ENCODE measurements at regions not wholly inside any gene's neighbourhood (a gene's known extent, or its start where the extent isn't known, plus 50 kb on each side); places are given as distances from the start of the nearest gene placed in this dataset.
A peak's percentile ranks its signal among the peaks of the same experiment; 100 is the strongest.

GRCh38 chr16:85245307-85246172 lies 133.3 kb upstream of the CIBAR2 start:
- H3F3A ChIP-seq (ENCODE audit: control insufficient read depth, insufficient read depth) = no peaks in the 10 kb centered on the region
- no peaks in the 10 kb centered on the region for H3K36me3 ChIP-seq (ENCODE audit: control insufficient read depth, low read length)
- H3K9me3 ChIP-seq (ENCODE audit: control insufficient read depth, insufficient read depth, low read length) = no peaks in the 10 kb centered on the region
- no peaks in the 10 kb centered on the region for H3K27me3 ChIP-seq (ENCODE audit: control insufficient read depth, low read length)
- H3K4me2 ChIP-seq (ENCODE audit: low read length) = no peak overlapping the region
- H4K20me1 ChIP-seq (ENCODE audit: control insufficient read depth, insufficient read depth, low read depth, low read length) = no peaks in the 10 kb centered on the region
- no peaks in the 10 kb centered on the region for H3K79me2 ChIP-seq (ENCODE audit: control insufficient read depth, low read length)
- no peaks in the 10 kb centered on the region for H3K4me1 ChIP-seq (ENCODE audit: control insufficient read depth, low read length)
- H3K27ac ChIP-seq (ENCODE audit: low read depth, low read length) = no peak overlapping the region
- H3K9me2 ChIP-seq (replicated peaks; ENCODE audit: control insufficient read depth, low read length) = no peaks in the 10 kb centered on the region
- TF ChIP-seq CTCF (IDR thresholded peaks at IDR 0.05; ENCODE audit: low read depth, low read length, poor library complexity, severe bottlenecking) (peak; percentile 80), EZH2phosphoT487 (IDR thresholded peaks at IDR 0.05; ENCODE audit: borderline replicate concordance, low read length) (no peak)
- no peak overlapping the region for H3K4me3 ChIP-seq (ENCODE audit: low read length)

GRCh38 chr16:85246473-85246872 lies 134.2 kb upstream of the CIBAR2 start:
- no peaks in the 10 kb centered on the region for H4K20me1 ChIP-seq (ENCODE audit: control insufficient read depth, insufficient read depth, low read depth, low read length)

DNA sequence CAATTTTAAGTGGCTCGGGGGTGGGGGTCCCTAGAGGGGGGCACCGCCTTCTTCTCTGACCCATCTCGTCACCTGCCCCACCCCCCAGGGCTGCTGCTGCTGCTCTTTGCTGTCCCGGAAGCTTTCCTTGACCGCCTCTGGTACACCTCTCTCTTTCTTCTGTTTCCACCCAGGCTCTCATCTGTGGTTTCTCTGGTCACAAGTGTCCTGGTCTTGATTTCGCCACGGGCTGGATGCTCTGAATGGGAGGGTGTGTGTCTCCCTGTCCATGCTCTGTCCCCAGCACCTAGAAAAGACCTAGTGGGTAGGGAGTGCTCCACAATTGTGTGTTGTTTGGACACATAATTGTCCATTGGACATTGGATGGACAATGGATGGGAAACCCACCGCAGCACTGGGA lies 134.7 kb upstream of the CIBAR2 start:
- Histone ChIP-seq H3K27ac (ENCODE audit: low read depth, low read length) (no peak overlapping the region), H3F3A (ENCODE audit: control insufficient read depth, insufficient read depth) (no peaks in the 10 kb centered on the region), H4K20me1 (ENCODE audit: control insufficient read depth, insufficient read depth, low read depth, low read length) (no peaks in the 10 kb centered on the region), H3K4me1 (ENCODE audit: control insufficient read depth, low read length) (no peaks in the 10 kb centered on the region), H3K9me2 (replicated peaks; ENCODE audit: control insufficient read depth, low read length) (no peaks in the 10 kb centered on the region), H3K27me3 (ENCODE audit: control insufficient read depth, low read length) (no peaks in the 10 kb centered on the region), H3K79me2 (ENCODE audit: control insufficient read depth, low read length) (no peaks in the 10 kb centered on the region), H3K4me2 (ENCODE audit: low read length) (no peak overlapping the region), H3K36me3 (ENCODE audit: control insufficient read depth, low read length) (no peaks in the 10 kb centered on the region), H3K9me3 (ENCODE audit: control insufficient read depth, insufficient read depth, low read length) (no peaks in the 10 kb centered on the region), H3K4me3 (ENCODE audit: low read length) (no peak overlapping the region)
- TF ChIP-seq CTCF (IDR thresholded peaks at IDR 0.05; ENCODE audit: low read depth, low read length, poor library complexity, severe bottlenecking) (no peak), EZH2phosphoT487 (IDR thresholded peaks at IDR 0.05; ENCODE audit: borderline replicate concordance, low read length) (no peak)

More at GRCh38 chr16:85246473-85246872, 134.2 kb upstream of the CIBAR2 start:
- H3K9me2 ChIP-seq (replicated peaks; ENCODE audit: control insufficient read depth, low read length) = no peaks in the 10 kb centered on the region
- no peaks in the 10 kb centered on the region for H3K79me2 ChIP-seq (ENCODE audit: control insufficient read depth, low read length)
- no peak for TF ChIP-seq CTCF (IDR thresholded peaks at IDR 0.05; ENCODE audit: low read depth, low read length, poor library complexity, severe bottlenecking)
- no peak for TF ChIP-seq EZH2phosphoT487 (IDR thresholded peaks at IDR 0.05; ENCODE audit: borderline replicate concordance, low read length)
- H3K27me3 ChIP-seq (ENCODE audit: control insufficient read depth, low read length) = no peaks in the 10 kb centered on the region
- H3K4me2 ChIP-seq (ENCODE audit: low read length) = no peak overlapping the region
- H3K4me3 ChIP-seq (ENCODE audit: low read length) = no peak overlapping the region
- no peaks in the 10 kb centered on the region for H3K9me3 ChIP-seq (ENCODE audit: control insufficient read depth, insufficient read depth, low read length)
- no peaks in the 10 kb centered on the region for H3K4me1 ChIP-seq (ENCODE audit: control insufficient read depth, low read length)
- no peaks in the 10 kb centered on the region for H3K36me3 ChIP-seq (ENCODE audit: control insufficient read depth, low read length)
- no peaks in the 10 kb centered on the region for H3F3A ChIP-seq (ENCODE audit: control insufficient read depth, insufficient read depth)
- no peak overlapping the region for H3K27ac ChIP-seq (ENCODE audit: low read depth, low read length)
